ENCODE measurements at regions not wholly inside any gene's neighbourhood (a gene's known extent, or its start where the extent isn't known, plus 50 kb on each side); places are given as distances from the start of the nearest gene placed in this dataset.
A peak's percentile ranks its signal among the peaks of the same experiment; 100 is the strongest.

GRCh38 chr6:26164120-26164505, 76.9 kb downstream of the HFE start:
- no peaks in the 10 kb centered on the region for H3K36me3 ChIP-seq (ENCODE audit: insufficient read depth, low read length)
- intact Hi-C loops (cut with micrococcal nuclease; ENCODE audit: unreplicated experiment), result no loop called here
- DNase-seq (ENCODE audit: low spot score), result no peak
- H2AFZ ChIP-seq (ENCODE audit: low read length), result peak overlapping the region; percentile 44; the same call in 1 of the 2 replicates
- H3K4me1 ChIP-seq (ENCODE audit: insufficient read depth, low read length, poor library complexity, severe bottlenecking), result peaks cover 62% of the 10 kb centered on the region
- H3K79me2 ChIP-seq (ENCODE audit: insufficient read depth, low read depth, low read length), result peaks cover 29% of the 10 kb centered on the region; the same call in 1 of the 2 replicates
- H3K4me3 ChIP-seq (ENCODE audit: low read depth, low read length, poor library complexity, severe bottlenecking), result no peak overlapping the region
- POLR2A ChIA-PET, result interaction anchor here (0.8 to 11.6 kb wide), 9 partner anchors 8 to 1673 kb away, joined by 3 to 330 read pairs (median 7); a partner anchor contains a TSS
- H3K9me2 ChIP-seq (ENCODE audit: insufficient read depth, low read length), result no peaks in the 10 kb centered on the region
- peak overlapping the region; percentile 63 for H3K27ac ChIP-seq (ENCODE audit: low read depth, low read length, poor library complexity, severe bottlenecking)
- no peak for TF ChIP-seq CTCF (conservative IDR thresholded peaks at IDR 0.05; ENCODE audit: low read length)
- TF ChIP-seq EZH2phosphoT487 (IDR thresholded peaks at IDR 0.05; ENCODE audit: borderline replicate concordance, low read depth, low read length), result no peak
- no peaks in the 10 kb centered on the region for H4K20me1 ChIP-seq (ENCODE audit: insufficient read depth, low read length)
- no peaks in the 10 kb centered on the region for H3K9me3 ChIP-seq (ENCODE audit: low read length)
- H3K4me2 ChIP-seq (ENCODE audit: low read length), result peak overlapping the region; percentile 38
- CTCF ChIA-PET (ENCODE audit: unreplicated experiment), result no interaction called here
- BruUV-seq (replicated peaks), result no TSS peak

GRCh38 chr6:26165261-26165790, 78.1 kb downstream of the HFE start:
- no peaks in the 10 kb centered on the region for H4K20me1 ChIP-seq (ENCODE audit: insufficient read depth, low read length)
- no peak overlapping the region for H3K4me2 ChIP-seq (ENCODE audit: low read length)
- H3K4me3 ChIP-seq (ENCODE audit: low read depth, low read length, poor library complexity, severe bottlenecking), result no peak overlapping the region
- no TSS peak for BruUV-seq (replicated peaks)
- ChIA-PET POLR2A (interaction anchor here (0.9 to 11.6 kb wide), 2 partner anchors 40 to 139 kb away, joined by 3 to 330 read pairs; a partner anchor contains a TSS), CTCF (ENCODE audit: unreplicated experiment) (no interaction called here)
- H3K27ac ChIP-seq (ENCODE audit: low read depth, low read length, poor library complexity, severe bottlenecking), result peak overlapping the region; percentile 37
- H3K79me2 ChIP-seq (ENCODE audit: insufficient read depth, low read depth, low read length), result peaks cover 34% of the 10 kb centered on the region; the same call in 1 of the 2 replicates
- H2AFZ ChIP-seq (ENCODE audit: low read length), result no peak overlapping the region
- no peak for DNase-seq (ENCODE audit: low spot score)
- intact Hi-C loops (cut with micrococcal nuclease; ENCODE audit: unreplicated experiment), result no loop called here
- H3K4me1 ChIP-seq (ENCODE audit: insufficient read depth, low read length, poor library complexity, severe bottlenecking), result peaks cover 69% of the 10 kb centered on the region
- no peaks in the 10 kb centered on the region for H3K9me2 ChIP-seq (ENCODE audit: insufficient read depth, low read length)
- no peaks in the 10 kb centered on the region for H3K36me3 ChIP-seq (ENCODE audit: insufficient read depth, low read length)
- no peaks in the 10 kb centered on the region for H3K9me3 ChIP-seq (ENCODE audit: low read length)
- TF ChIP-seq EZH2phosphoT487 (IDR thresholded peaks at IDR 0.05; ENCODE audit: borderline replicate concordance, low read depth, low read length) (no peak), CTCF (conservative IDR thresholded peaks at IDR 0.05; ENCODE audit: low read length) (no peak)

GRCh38 chr6:26170181-26170580, 83.0 kb downstream of the HFE start:
- Histone ChIP-seq H3K79me2 (ENCODE audit: insufficient read depth, low read depth, low read length) (peaks cover 53% of the 10 kb centered on the region; the same call in 1 of the 2 replicates), H3K4me1 (ENCODE audit: insufficient read depth, low read length, poor library complexity, severe bottlenecking) (peaks cover 52% of the 10 kb centered on the region), H3K36me3 (ENCODE audit: insufficient read depth, low read length) (no peaks in the 10 kb centered on the region), H3K9me3 (ENCODE audit: low read length) (no peaks in the 10 kb centered on the region), H3K4me2 (ENCODE audit: low read length) (peak overlapping the region; percentile 93), H3K27ac (ENCODE audit: low read depth, low read length, poor library complexity, severe bottlenecking) (peak overlapping the region; percentile 94), H3K9me2 (ENCODE audit: insufficient read depth, low read length) (no peaks in the 10 kb centered on the region), H2AFZ (ENCODE audit: low read length) (peak overlapping the region; percentile 24; the same call in 1 of the 2 replicates), H3K4me3 (ENCODE audit: low read depth, low read length, poor library complexity, severe bottlenecking) (peak overlapping the region; percentile 74), H4K20me1 (ENCODE audit: insufficient read depth, low read length) (no peaks in the 10 kb centered on the region)
- POLR2A ChIA-PET, result interaction anchor here (0.6 to 4.7 kb wide), 12 partner anchors 12 to 116 kb away, joined by 3 to 99 read pairs (median 5); a partner anchor contains a TSS
- no TSS peak for BruUV-seq (replicated peaks)
- intact Hi-C loops (cut with micrococcal nuclease; ENCODE audit: unreplicated experiment), result loop anchor here (1.0 kb wide), 1 partner anchor 11 kb away; no protein-coding TSS in a partner anchor
- CTCF ChIA-PET (ENCODE audit: unreplicated experiment), result interaction anchor here (1.1 kb wide), 1 partner anchor 8 kb away, joined by 3 read pairs; no protein-coding TSS in a partner anchor
- TF ChIP-seq EZH2phosphoT487 (IDR thresholded peaks at IDR 0.05; ENCODE audit: borderline replicate concordance, low read depth, low read length) (no peak), CTCF (conservative IDR thresholded peaks at IDR 0.05; ENCODE audit: low read length) (no peak)
- DNase-seq (ENCODE audit: low spot score), result no peak
